HEK293 (cell line): ENCODE measurements at regions not wholly inside any gene's neighbourhood (a gene's known extent, or its start where the extent isn't known, plus 50 kb on each side); places are given as distances from the start of the nearest gene placed in this dataset.

Source experiments
- CTCF ChIP-seq: fragments of 450-650 bp; formaldehyde crosslinking; IDR thresholded peaks from 2 replicates; pipeline ENCODE4 v1.5.1; 2016; ENCODE audit warnings: missing biosample characterization, missing genetic modification characterization
- FEZF1 ChIP-seq: fragments of 450-650 bp; formaldehyde crosslinking; IDR thresholded peaks from 2 replicates; pipeline ENCODE4 v1.5.1; 2016; ENCODE audit warnings: missing biosample characterization, missing genetic modification characterization
- GLI2 ChIP-seq: fragments of 450-650 bp; formaldehyde crosslinking; IDR thresholded peaks from 2 replicates; pipeline ENCODE4; 2017; ENCODE audit warnings: missing biosample characterization, missing genetic modification characterization, low read depth, borderline replicate concordance
- KLF17 ChIP-seq: fragments of 450-650 bp; formaldehyde crosslinking; IDR thresholded peaks from 2 replicates; pipeline ENCODE4 v1.5.1; 2016; ENCODE audit warnings: missing biosample characterization, missing genetic modification characterization
- KLF8 ChIP-seq: fragments of 450-650 bp; formaldehyde crosslinking; IDR thresholded peaks from 2 replicates; pipeline ENCODE4 v1.5.1; 2016; ENCODE audit warnings: missing biosample characterization, missing genetic modification characterization
- OSR2 ChIP-seq: fragments of 450-650 bp; formaldehyde crosslinking; IDR thresholded peaks from 2 replicates; pipeline ENCODE4 v1.5.1; 2016; ENCODE audit warnings: missing biosample characterization, missing genetic modification characterization
- PRDM10 ChIP-seq: fragments of 450-650 bp; formaldehyde crosslinking; IDR thresholded peaks from 2 replicates; pipeline ENCODE4 v1.5.1; 2016; ENCODE audit warnings: missing biosample characterization, missing genetic modification characterization
- PRDM4 ChIP-seq: fragments of 450-650 bp; formaldehyde crosslinking; IDR thresholded peaks from 2 replicates; pipeline ENCODE4 v1.5.1; 2017; ENCODE audit warnings: missing biosample characterization, missing genetic modification characterization
- TCF7L2 ChIP-seq: IDR thresholded peaks from 2 replicates; pipeline ENCODE4 v1.6.1; 2011; ENCODE audit warnings: low read depth, mild to moderate bottlenecking, inconsistent platforms, low read length, moderate library complexity, borderline replicate concordance
- TRIM28 ChIP-seq: IDR thresholded peaks from 2 replicates; pipeline ENCODE4 v1.6.1; 2011; ENCODE audit warnings: low read length, control low read depth, borderline replicate concordance
- ZBTB1 ChIP-seq: fragments of 450-650 bp; formaldehyde crosslinking; IDR thresholded peaks from 2 replicates; pipeline ENCODE4 v1.5.1; 2016; ENCODE audit warnings: missing biosample characterization, missing genetic modification characterization
- ZBTB26 ChIP-seq: fragments of 450-650 bp; formaldehyde crosslinking; optimal IDR thresholded peaks from 2 replicates; pipeline ENCODE3; 2016; ENCODE audit warnings: missing biosample characterization, mild to moderate bottlenecking, missing genetic modification characterization
- ZFP37 ChIP-seq: fragments of 450-650 bp; formaldehyde crosslinking; IDR thresholded peaks from 2 replicates; pipeline ENCODE4 v1.5.1; 2016; ENCODE audit warnings: missing biosample characterization, missing genetic modification characterization
- ZIC2 ChIP-seq: fragments of 450-650 bp; formaldehyde crosslinking; IDR thresholded peaks from 2 replicates; pipeline ENCODE4 v1.5.1; 2016; ENCODE audit warnings: missing biosample characterization, missing genetic modification characterization
- ZNF2 ChIP-seq: fragments of 450-650 bp; formaldehyde crosslinking; IDR thresholded peaks from 2 replicates; pipeline ENCODE4 v1.5.1; 2016; ENCODE audit warnings: missing biosample characterization, missing genetic modification characterization
- ZNF302 ChIP-seq: fragments of 450-650 bp; formaldehyde crosslinking; IDR thresholded peaks from 2 replicates; pipeline ENCODE4 v1.5.1; 2016; ENCODE audit warnings: missing biosample characterization, missing genetic modification characterization, low read depth
- ZNF311 ChIP-seq: fragments of 450-650 bp; formaldehyde crosslinking; IDR thresholded peaks from 2 replicates; pipeline ENCODE4 v1.5.1; 2017; ENCODE audit warnings: missing biosample characterization, missing genetic modification characterization, borderline replicate concordance
- ZNF335 ChIP-seq: fragments of 450-650 bp; formaldehyde crosslinking; conservative IDR thresholded peaks from 2 replicates; pipeline ENCODE4 v1.5.1; 2016; ENCODE audit warnings: missing biosample characterization, missing genetic modification characterization
- ZNF404 ChIP-seq: fragments of 450-650 bp; formaldehyde crosslinking; IDR thresholded peaks from 2 replicates; pipeline ENCODE4 v1.5.1; 2017; ENCODE audit warnings: missing biosample characterization, missing genetic modification characterization
- ZNF518A ChIP-seq: fragments of 450-650 bp; formaldehyde crosslinking; conservative IDR thresholded peaks from 2 replicates; pipeline ENCODE4 v1.5.1; 2016; ENCODE audit warnings: low read depth, missing biosample characterization, missing genetic modification characterization
- ZNF548 ChIP-seq: fragments of 450-650 bp; formaldehyde crosslinking; IDR thresholded peaks from 2 replicates; pipeline ENCODE4 v1.5.1; 2016; ENCODE audit warnings: missing biosample characterization, missing genetic modification characterization
- ZNF549 ChIP-seq: fragments of 450-650 bp; IDR thresholded peaks from 2 replicates; pipeline ENCODE4 v1.5.1; 2018; ENCODE audit warnings: missing biosample characterization, missing genetic modification characterization, mild to moderate bottlenecking, inconsistent platforms, moderate library complexity
- ZNF610 ChIP-seq: fragments of 450-650 bp; formaldehyde crosslinking; IDR thresholded peaks from 2 replicates; pipeline ENCODE4 v1.5.1; 2016; ENCODE audit warnings: missing biosample characterization, missing genetic modification characterization, borderline replicate concordance
- ZNF777 ChIP-seq: fragments of 450-650 bp; formaldehyde crosslinking; IDR thresholded peaks from 2 replicates; pipeline ENCODE4 v1.5.1; 2017; ENCODE audit warnings: missing biosample characterization, missing genetic modification characterization, borderline replicate concordance
- ZNF830 ChIP-seq: fragments of 450-650 bp; IDR thresholded peaks from 2 replicates; pipeline ENCODE4 v1.5.0; 2018; ENCODE audit warnings: missing biosample characterization, missing genetic modification characterization, low read depth, mild to moderate bottlenecking, moderate library complexity

- TF ChIP-seq ZNF518A (tag by site-specific recombination) (no peak), ZIC2 (tag by site-specific recombination) (no peak), FEZF1 (tag by site-specific recombination) (peak; percentile 88), KLF17 (tag by site-specific recombination) (peak; percentile 47; the same call in 1 of the 2 replicates), ZNF404 (tag by site-specific recombination) (no peak), KLF8 (tag by site-specific recombination) (0 out of 2 replicates have a peak, but pooled peaks have one; percentile 26), TCF7L2 (peak; percentile 84), ZNF311 (no peak), PRDM10 (peak; percentile 25; the same call in 1 of the 2 replicates), ZNF302 (no peak), ZNF548 (no peak), ZNF777 (tag by site-specific recombination) (no peak), ZNF830 (no peak), GLI2 (peak; percentile 75), OSR2 (tag by site-specific recombination) (peak; percentile 97), TRIM28 (peak; percentile 69; the same call in 1 of the 2 replicates), ZNF549 (tag by site-specific recombination) (0 out of 2 replicates have a peak, but pooled peaks have one; percentile 10), ZBTB26 (tag by site-specific recombination) (no peak), ZBTB1 (tag by site-specific recombination) (no peak), ZNF335 (tag by site-specific recombination) (no peak), ZFP37 (no peak), PRDM4 (peak; percentile 85), CTCF (tag by site-specific recombination) (no peak), ZNF2 (tag by site-specific recombination) (0 out of 2 replicates have a peak, but pooled peaks have one; percentile 37), ZNF610 (tag by site-specific recombination) (0 out of 2 replicates have a peak, but pooled peaks have one; percentile 56)
These were observed 604.7 kb upstream of the SOX9 start (continued) for GRCh38 chr17:71516149-71516548.
